K562 (cell line): ENCODE measurements at regions not wholly inside any gene's neighbourhood (a gene's known extent, or its start where the extent isn't known, plus 50 kb on each side); places are given as distances from the start of the nearest gene placed in this dataset.

ENCODE experiments used
- ATAC-seq: fragments of 200-7000 bp; cut with Tn5 transposase; 3 replicates; pipeline ENCODE4 v1.9.1; 2020; ENCODE audit warnings: moderate library complexity
- BruUV-seq: library from RNA; stranded (reverse); fragments of 400-500 nt; replicated peaks from 2 replicates; lab custom pipeline; 2021; lab: Mats Ljungman, UMichigan
- CTCF ChIA-PET: fragments of 300-600 bp; formaldehyde crosslinking; extraction: SDS; loops from one replicate; lab custom pipeline; 2021; ENCODE audit warnings: low intra/inter-chr PET ratio; lab: Yijun Ruan, JAX
- POLR2A ChIA-PET: fragments of 300-600, 350-650 bp; sonication (Branson Sonifier 250); formaldehyde crosslinking; extraction: SDS; loops from one replicate; lab custom pipeline; 2021; ENCODE audit warnings: antibody characterized with exemption, inconsistent platforms; lab: Yijun Ruan, JAX
- DNase-seq, 4 experiments: peaks; one replicate each; pipeline versions ENCODE4 v3.0.0 to v3.0.0-alpha.2; 2011 to 2018; ENCODE audit warnings: low spot score in 3 of 4, mixed read lengths in 3 of 4; ENCODE audit errors: extremely low read depth in 1 of 4
- FAIRE-seq: peaks from 2 replicates; lab custom pipeline; 2011; peaks lifted over from hg19 to GRCh38; lab: Jason Lieb, UNC
- H2AFZ ChIP-seq: 2 replicates; pipeline ENCODE4 v1.6.0; 2011; ENCODE audit warnings: low read depth, low read length, control low read depth, inconsistent platforms
- H3K27ac ChIP-seq: fragments of 200-600 bp; 3 replicates; pipeline ENCODE4 v1.8.0; 2011; ENCODE audit warnings: low read depth, mild to moderate bottlenecking, control low read depth, inconsistent platforms, low read length, moderate library complexity, mixed read lengths; ENCODE audit errors: extremely low read depth
- H3K27me3 ChIP-seq, 2 experiments: fragments of 300-600 bp in 1 of 2; 2 replicates in 1 of 2; 3 replicates in 1 of 2; pipeline versions ENCODE4 v1.6.0 to v1.8.0; 2011; ENCODE audit warnings: inconsistent platforms in 2 of 2, low read length in 2 of 2, mild to moderate bottlenecking in 1 of 2, mixed read lengths in 1 of 2, moderate library complexity in 1 of 2; ENCODE audit not compliant: control insufficient read depth in 2 of 2, insufficient read depth in 2 of 2
- H3K36me3 ChIP-seq: fragments of 300-600 bp; 3 replicates; pipeline ENCODE4 v1.8.0; 2011; ENCODE audit warnings: mild to moderate bottlenecking, low read length, inconsistent platforms; ENCODE audit not compliant: control insufficient read depth, insufficient read depth
- H3K4me1 ChIP-seq, 2 experiments: fragments of 200-600 bp in 1 of 2; replicated peaks in 1 of 2; 2 replicates in 1 of 2; 3 replicates in 1 of 2; pipeline versions ENCODE4 v1.5.1 to v1.8.0; 2011; ENCODE audit warnings: inconsistent platforms in 2 of 2, low read length in 2 of 2, mild to moderate bottlenecking in 1 of 2, mixed read lengths in 1 of 2, moderate library complexity in 1 of 2; ENCODE audit not compliant: control insufficient read depth in 2 of 2, insufficient read depth in 2 of 2
- H3K4me2 ChIP-seq: 2 replicates; pipeline ENCODE4 v1.6.1; 2011; ENCODE audit warnings: low read length, control low read depth, inconsistent platforms, mixed read lengths; ENCODE audit not compliant: insufficient read depth
- H3K4me3 ChIP-seq: fragments of 200-600 bp; sonication (generic), shearing (Covaris generic); 2 replicates; pipeline ENCODE4 v1.5.1; 2016; ENCODE audit warnings: control low read depth, inconsistent platforms
- H3K79me2 ChIP-seq: fragments of 200-600 bp; 3 replicates; pipeline ENCODE4 v1.8.0; 2011; ENCODE audit warnings: low read length, inconsistent platforms; ENCODE audit not compliant: control insufficient read depth, insufficient read depth
- H3K9ac ChIP-seq, 2 experiments: 2 replicates each; pipeline versions ENCODE4 v1.6.0 to v1.6.1; 2011; ENCODE audit warnings: low read depth in 2 of 2, low read length in 2 of 2, control low read depth in 1 of 2, inconsistent platforms in 1 of 2, mild to moderate bottlenecking in 1 of 2, mixed read lengths in 1 of 2; ENCODE audit not compliant: insufficient read depth in 1 of 2
- H3K9me1 ChIP-seq: one replicate; pipeline ENCODE4 v1.6.0; 2011; ENCODE audit warnings: inconsistent platforms, mild to moderate bottlenecking, low read length, moderate library complexity; ENCODE audit not compliant: control insufficient read depth, insufficient read depth
- H3K9me3 ChIP-seq: replicated peaks from 2 replicates; pipeline ENCODE4 v1.5.1; 2011; ENCODE audit warnings: low read depth, low read length, inconsistent platforms; ENCODE audit not compliant: control insufficient read depth, insufficient read depth
- H4K20me1 ChIP-seq: replicated peaks from 2 replicates; pipeline ENCODE4 v1.6.1; 2011; ENCODE audit warnings: low read length, inconsistent platforms, mixed read lengths; ENCODE audit not compliant: control insufficient read depth, insufficient read depth
- RAD21 ChIP-seq, 2 experiments: fragments of 250-450 bp in 1 of 2; fragments of 450-650 bp in 1 of 2; sonication (Bioruptor Pico) in 1 of 2; formaldehyde crosslinking in 1 of 2; IDR thresholded peaks in 1 of 2; conservative IDR thresholded peaks in 1 of 2; 2 replicates each; pipeline versions ENCODE4 v1.4.0 to v1.8.0; 2020 to 2022; ENCODE audit warnings: mild to moderate bottlenecking in 2 of 2, moderate library complexity in 1 of 2
- RBM25 ChIP-seq: fragments of 200-400 bp; formaldehyde crosslinking; IDR thresholded peaks from 2 replicates; pipeline ENCODE4 v1.6.1; 2018; ENCODE audit warnings: low read length, low read depth, moderate library complexity; ENCODE audit not compliant: severe bottlenecking
- SREBF1 ChIP-seq: fragments of 150-350 bp; IDR thresholded peaks from 2 replicates; pipeline ENCODE4 v1.6.1; 2014; ENCODE audit warnings: antibody characterized with exemption, low read depth, low read length, borderline replicate concordance
- ZFP36 ChIP-seq: fragments of 150-350 bp; IDR thresholded peaks from 2 replicates; pipeline ENCODE4 v1.6.1; 2018; ENCODE audit warnings: low read length, low read depth; ENCODE audit not compliant: partially characterized antibody
- ZNF354B ChIP-seq: fragments of 250-450 bp; sonication (Bioruptor Pico); IDR thresholded peaks from 2 replicates; pipeline ENCODE4 v1.4.0; 2020
- WGBS: fragments of 100-300 bp; shearing (Covaris generic); methylation state at CpG from one replicate; pipeline ENCODE4 v1.1.6; 2016; ENCODE audit warnings: low coverage, mixed read lengths; ENCODE audit not compliant: insufficient coverage; ENCODE audit errors: missing lambda C conversion rate; 5-methylcytosine and 5-hydroxymethylcytosine counted together
- in situ Hi-C: fragments of 300-500 bp; cut with MboI; formaldehyde crosslinking; loops from 4 replicates; pipeline ENCODE4 v1.15.0; 2018; ENCODE audit warnings: inconsistent platforms, mixed read lengths
- intact Hi-C: fragments of 100-400 bp; cut with micrococcal nuclease; formaldehyde crosslinking; loops from 2 replicates; pipeline ENCODE4 v1.14.2; 2022
- TF ChIP-seq, protein P1 (sequence below), 3 experiments: IDR thresholded peaks in 2 of 3; conservative IDR thresholded peaks in 1 of 3; 2 replicates each; pipeline ENCODE4 v1.5.1; 2011 to 2012; ENCODE audit warnings: low read length in 3 of 3, mild to moderate bottlenecking in 3 of 3, control low read depth in 2 of 3, improper control_type of control experiment in 1 of 3, inconsistent platforms in 1 of 3, low read depth in 1 of 3, mixed read lengths in 1 of 3, moderate library complexity in 1 of 3; ENCODE audit not compliant: insufficient read depth in 2 of 3

DNA sequence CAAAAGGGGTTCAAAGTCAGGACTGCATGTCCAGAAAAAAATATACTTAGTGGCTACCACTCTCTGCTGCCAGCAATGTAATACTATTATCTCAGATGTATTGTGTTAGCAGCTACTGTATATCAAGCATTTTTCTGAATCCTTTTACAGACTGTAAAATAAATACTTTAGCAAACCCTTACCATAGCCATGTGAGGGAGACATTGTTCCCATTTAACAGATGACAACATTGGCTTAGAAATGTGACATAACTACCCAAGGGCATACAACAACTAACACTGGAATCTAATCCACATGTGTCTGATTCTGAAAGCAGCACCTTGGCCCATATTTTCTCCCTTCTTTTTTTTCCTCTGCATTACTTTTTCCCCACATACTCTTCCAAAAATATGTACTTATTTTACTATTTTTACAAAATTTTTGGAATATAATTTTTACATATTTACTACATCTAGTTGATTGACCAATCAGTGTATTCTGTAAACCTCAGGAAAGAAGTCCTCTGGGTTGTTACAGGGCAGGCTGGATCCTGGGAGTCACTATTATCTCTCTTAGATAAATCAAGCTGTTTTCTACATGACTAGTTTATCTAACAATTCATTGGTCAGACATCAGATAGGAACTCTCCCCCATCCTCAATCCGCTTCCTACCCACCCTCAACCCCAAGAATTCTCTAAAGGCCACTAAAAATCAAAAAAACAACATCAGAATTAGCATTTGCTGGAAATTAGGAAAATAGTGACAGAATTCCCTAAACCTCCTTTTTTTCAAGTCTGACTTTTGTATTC lies 154.1 kb downstream of the BTG1 start:
- H3K27ac ChIP-seq: no peak overlapping the region
- in situ Hi-C loops: no loop called here

More for the DNA sequence above, 154.1 kb downstream of the BTG1 start:
- no peaks in the 10 kb centered on the region for H4K20me1 ChIP-seq
- H2AFZ ChIP-seq: no peak overlapping the region
- POLR2A ChIA-PET: interaction anchor here (0.8 kb wide), 1 partner anchor 13 kb away, joined by 3 read pairs; no protein-coding TSS in a partner anchor
- no TSS peak for BruUV-seq
- TF ChIP-seq SREBF1 (no peak), ZNF354B (no peak), RBM25 (peak; percentile 47), ZFP36 (no peak), RAD21 (CRISPR knock-in tag; conservative IDR thresholded peaks at IDR 0.05 in 1 of 2, IDR thresholded peaks at IDR 0.05 in 1 of 2) (peak in 1 of 2 experiments; percentile 56; a peak in 3 of 4 replicates)
- TF ChIP-seq, protein P1, sequence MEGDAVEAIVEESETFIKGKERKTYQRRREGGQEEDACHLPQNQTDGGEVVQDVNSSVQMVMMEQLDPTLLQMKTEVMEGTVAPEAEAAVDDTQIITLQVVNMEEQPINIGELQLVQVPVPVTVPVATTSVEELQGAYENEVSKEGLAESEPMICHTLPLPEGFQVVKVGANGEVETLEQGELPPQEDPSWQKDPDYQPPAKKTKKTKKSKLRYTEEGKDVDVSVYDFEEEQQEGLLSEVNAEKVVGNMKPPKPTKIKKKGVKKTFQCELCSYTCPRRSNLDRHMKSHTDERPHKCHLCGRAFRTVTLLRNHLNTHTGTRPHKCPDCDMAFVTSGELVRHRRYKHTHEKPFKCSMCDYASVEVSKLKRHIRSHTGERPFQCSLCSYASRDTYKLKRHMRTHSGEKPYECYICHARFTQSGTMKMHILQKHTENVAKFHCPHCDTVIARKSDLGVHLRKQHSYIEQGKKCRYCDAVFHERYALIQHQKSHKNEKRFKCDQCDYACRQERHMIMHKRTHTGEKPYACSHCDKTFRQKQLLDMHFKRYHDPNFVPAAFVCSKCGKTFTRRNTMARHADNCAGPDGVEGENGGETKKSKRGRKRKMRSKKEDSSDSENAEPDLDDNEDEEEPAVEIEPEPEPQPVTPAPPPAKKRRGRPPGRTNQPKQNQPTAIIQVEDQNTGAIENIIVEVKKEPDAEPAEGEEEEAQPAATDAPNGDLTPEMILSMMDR (IDR thresholded peaks at IDR 0.05 in 2 of 3, conservative IDR thresholded peaks at IDR 0.05 in 1 of 3; ENCODE audit: insufficient read depth in 2 of 3, low read depth in 1 of 3, low read length in 3 of 3): peak in 1 of 3 experiments; percentile 11; a peak in 1 of 6 replicates
- H3K9me1 ChIP-seq: no peaks in the 10 kb centered on the region
- H3K4me3 ChIP-seq: no peak overlapping the region
- no peak overlapping the region for H3K4me2 ChIP-seq
- peaks cover 0 to 8% of the 10 kb centered on the region in 2 experiments; a peak in 2 of 5 replicates for H3K4me1 ChIP-seq
- intact Hi-C loops: no loop called here
- DNase-seq (no peak), FAIRE-seq (no peak), ATAC-seq (peak; percentile 42)
- H3K36me3 ChIP-seq: no peaks in the 10 kb centered on the region
- H3K79me2 ChIP-seq: no peaks in the 10 kb centered on the region
- CTCF ChIA-PET: no interaction called here
- H3K9ac ChIP-seq: no peak overlapping the region
- WGBS: 42% methylated on average over 1 of the region's 1 CpG
- H3K27me3 ChIP-seq: no peaks in the 10 kb centered on the region
- no peaks in the 10 kb centered on the region for H3K9me3 ChIP-seq
